Gastrocnemius medialis (tissue), 4 donors: ENCODE measurements at regions not wholly inside any gene's neighbourhood (a gene's known extent, or its start where the extent isn't known, plus 50 kb on each side); places are given as distances from the start of the nearest gene placed in this dataset.

ENCODE experiments used
- ATAC-seq, 2 donors: fragments of 150-250 bp; one replicate each; pipeline ENCODE4 v1.9.1; 2016
- DNase-seq, 2 donors: peaks; one replicate each; pipeline ENCODE4 v3.0.0-alpha.2; 2019
- H3K27ac ChIP-seq, 4 donors: fragments of 200-600 bp; sonication (generic); 1 replicate in 1 of 4; 2 replicates in 3 of 4; pipeline ENCODE4 v1.5.1; 2016 to 2018; ENCODE audit warnings: mild to moderate bottlenecking in 2 of 4, moderate library complexity in 1 of 4
- H3K27me3 ChIP-seq, 3 donors: fragments of 200-600 bp; sonication (generic) in 2 of 3; 1 replicate in 1 of 3; 2 replicates in 2 of 3; pipeline versions ENCODE4 v1.5.1 to v1.6.0; 2016 to 2019; ENCODE audit warnings: mild to moderate bottlenecking in 1 of 3, moderate library complexity in 1 of 3
- H3K36me3 ChIP-seq, 2 donors: fragments of 200-600 bp; sonication (generic) in 1 of 2; one replicate each; pipeline ENCODE4 v1.5.1; 2017 to 2018
- H3K4me1 ChIP-seq, 2 donors: fragments of 200-600 bp; sonication (generic) in 1 of 2; one replicate each; pipeline ENCODE4 v1.5.1; 2016 to 2017; ENCODE audit warnings: mild to moderate bottlenecking in 2 of 2
- H3K4me3 ChIP-seq, 4 donors: fragments of 200-600 bp; sonication (generic) in 3 of 4; 1 replicate in 1 of 4; 2 replicates in 3 of 4; pipeline ENCODE4 v1.5.1; 2016 to 2019; ENCODE audit warnings: mild to moderate bottlenecking in 2 of 4
- H3K9me3 ChIP-seq, 3 donors: fragments of 200-600 bp; sonication (generic) in 2 of 3; 1 replicate in 1 of 3; 2 replicates in 2 of 3; pipeline ENCODE4 v1.5.1; 2016 to 2019
- POLR2A ChIP-seq, 2 donors: fragments of 450-650 bp; IDR thresholded peaks; one replicate each; pipeline ENCODE4 v1.6.1; 2017; ENCODE audit warnings: antibody characterized with exemption in 2 of 2, mild to moderate bottlenecking in 2 of 2, moderate library complexity in 2 of 2
- in situ Hi-C, 4 donors: fragments of 200-750 bp; cut with MboI; loops; one replicate each; pipeline versions ENCODE4 v1.15.0 to v1.8.0; 2017; ENCODE audit warnings: low sequenced_read_pairs in 4 of 4
- intact Hi-C: fragments of 100-400 bp; cut with DNase I; formaldehyde crosslinking; loops from one replicate; pipeline ENCODE4 v1.15.1; 2023; ENCODE audit warnings: low total_unique reads
- TF ChIP-seq, protein P1 (sequence below), 5 experiments: fragments of 450-650 bp in 3 of 5; fragments of 200-600 bp in 2 of 5; sonication (generic) in 2 of 5; IDR thresholded peaks in 4 of 5; conservative IDR thresholded peaks in 1 of 5; 1 replicate in 4 of 5; 2 replicates in 1 of 5; pipeline ENCODE4 v1.5.1; 2016 to 2019; ENCODE audit warnings: antibody characterized with exemption in 5 of 5, mild to moderate bottlenecking in 3 of 5, moderate library complexity in 3 of 5

GRCh38 chr11:113593698-113594308 is 112.3 kb downstream of the TMPRSS5 start:
- H3K27ac ChIP-seq, result no peak overlapping the region
- in situ Hi-C loops (no loop called here), intact Hi-C loops (no loop called here)
- no peaks in the 10 kb centered on the region for H3K36me3 ChIP-seq
- H3K27me3 ChIP-seq, result no peaks in the 10 kb centered on the region
- H3K4me1 ChIP-seq, result no peaks in the 10 kb centered on the region
- ATAC-seq, result peak in 1 of 2 donors; percentile 91
- DNase-seq, result peak in 1 of 2 donors; percentile 43
- no peak for TF ChIP-seq POLR2A (IDR thresholded peaks at IDR 0.05)
- TF ChIP-seq, protein P1, sequence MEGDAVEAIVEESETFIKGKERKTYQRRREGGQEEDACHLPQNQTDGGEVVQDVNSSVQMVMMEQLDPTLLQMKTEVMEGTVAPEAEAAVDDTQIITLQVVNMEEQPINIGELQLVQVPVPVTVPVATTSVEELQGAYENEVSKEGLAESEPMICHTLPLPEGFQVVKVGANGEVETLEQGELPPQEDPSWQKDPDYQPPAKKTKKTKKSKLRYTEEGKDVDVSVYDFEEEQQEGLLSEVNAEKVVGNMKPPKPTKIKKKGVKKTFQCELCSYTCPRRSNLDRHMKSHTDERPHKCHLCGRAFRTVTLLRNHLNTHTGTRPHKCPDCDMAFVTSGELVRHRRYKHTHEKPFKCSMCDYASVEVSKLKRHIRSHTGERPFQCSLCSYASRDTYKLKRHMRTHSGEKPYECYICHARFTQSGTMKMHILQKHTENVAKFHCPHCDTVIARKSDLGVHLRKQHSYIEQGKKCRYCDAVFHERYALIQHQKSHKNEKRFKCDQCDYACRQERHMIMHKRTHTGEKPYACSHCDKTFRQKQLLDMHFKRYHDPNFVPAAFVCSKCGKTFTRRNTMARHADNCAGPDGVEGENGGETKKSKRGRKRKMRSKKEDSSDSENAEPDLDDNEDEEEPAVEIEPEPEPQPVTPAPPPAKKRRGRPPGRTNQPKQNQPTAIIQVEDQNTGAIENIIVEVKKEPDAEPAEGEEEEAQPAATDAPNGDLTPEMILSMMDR (IDR thresholded peaks at IDR 0.05 in 4 of 5, conservative IDR thresholded peaks at IDR 0.05 in 1 of 5), result no peak
- H3K4me3 ChIP-seq, result no peak overlapping the region
- H3K9me3 ChIP-seq, result no peaks in the 10 kb centered on the region

DNA sequence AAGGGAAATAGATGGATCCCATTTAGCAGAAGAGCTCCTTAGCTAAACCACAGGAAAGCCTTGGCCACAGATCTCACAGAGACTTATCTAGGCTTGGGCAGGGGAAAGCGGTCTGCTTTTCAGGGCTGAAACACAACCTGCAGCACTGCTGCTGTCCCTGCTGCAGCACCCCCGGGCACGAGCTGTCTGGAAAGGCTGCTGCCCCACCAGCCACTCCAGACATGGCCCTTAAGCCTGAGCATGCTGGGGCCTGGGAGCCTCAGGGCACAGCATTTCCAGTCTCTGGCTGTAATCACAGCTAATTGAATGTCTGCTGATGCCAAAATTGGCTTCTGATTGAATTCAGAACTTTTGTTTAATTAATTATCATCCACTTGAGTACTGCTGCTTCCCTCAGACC is 115.0 kb downstream of the TMPRSS5 start:
- DNase-seq, result no peak
- Histone ChIP-seq H3K9me3 (no peaks in the 10 kb centered on the region), H3K27ac (no peak overlapping the region), H3K36me3 (no peaks in the 10 kb centered on the region), H3K4me1 (no peaks in the 10 kb centered on the region), H3K4me3 (no peak overlapping the region), H3K27me3 (no peaks in the 10 kb centered on the region)
- intact Hi-C loops, result no loop called here
- no peak for ATAC-seq
- TF ChIP-seq POLR2A (IDR thresholded peaks at IDR 0.05), result no peak
- TF ChIP-seq, protein P1 (IDR thresholded peaks at IDR 0.05 in 4 of 5, conservative IDR thresholded peaks at IDR 0.05 in 1 of 5), result no peak
- in situ Hi-C loops, result no loop called here

- Histone ChIP-seq H3K4me3 (no peak overlapping the region), H3K9me3 (no peaks in the 10 kb centered on the region), H3K27ac (no peak overlapping the region), H3K4me1 (no peaks in the 10 kb centered on the region), H3K36me3 (no peaks in the 10 kb centered on the region), H3K27me3 (no peaks in the 10 kb centered on the region)
- ATAC-seq (no peak), DNase-seq (no peak)
- intact Hi-C loops, result no loop called here
- no peak for TF ChIP-seq POLR2A (IDR thresholded peaks at IDR 0.05)
- TF ChIP-seq, protein P1 (IDR thresholded peaks at IDR 0.05 in 4 of 5, conservative IDR thresholded peaks at IDR 0.05 in 1 of 5), result no peak
- in situ Hi-C loops, result no loop called here
These were observed 112.1 kb upstream of the DRD2 start for GRCh38 chr11:113587308-113587739.

DNA sequence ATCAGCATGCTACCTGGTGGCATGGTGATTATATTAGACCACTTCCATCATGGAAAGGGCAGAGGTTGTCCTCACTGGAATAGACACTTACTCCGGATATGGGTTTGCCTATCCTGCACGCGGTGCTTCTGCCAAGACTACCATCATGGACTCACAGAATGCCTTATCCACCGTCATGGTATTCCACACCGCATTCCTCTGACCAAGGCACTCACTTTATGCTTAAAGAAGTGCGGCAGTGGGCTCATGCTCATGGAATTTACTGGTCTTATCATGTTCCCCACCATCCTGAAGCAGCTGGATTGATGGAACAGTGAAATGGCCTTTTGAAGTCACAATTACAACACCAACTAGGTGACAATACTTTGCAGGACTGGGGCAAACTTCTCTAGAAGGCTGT is 109.2 kb upstream of the DRD2 start:
- TF ChIP-seq, protein P1 (IDR thresholded peaks at IDR 0.05 in 4 of 5, conservative IDR thresholded peaks at IDR 0.05 in 1 of 5), result no peak
- no peak for TF ChIP-seq POLR2A (IDR thresholded peaks at IDR 0.05)
- intact Hi-C loops, result no loop called here
- no peaks in the 10 kb centered on the region for H3K36me3 ChIP-seq

GRCh38 chr11:113581713-113582112 is 106.5 kb upstream of the DRD2 start:
- H3K4me1 ChIP-seq, result peaks cover 0 to 5% of the 10 kb centered on the region in 2 donors
- H3K27ac ChIP-seq, result no peak overlapping the region
- DNase-seq, result no peak
- H3K4me3 ChIP-seq, result no peak overlapping the region
- no peaks in the 10 kb centered on the region for H3K27me3 ChIP-seq
- TF ChIP-seq, protein P1 (IDR thresholded peaks at IDR 0.05 in 4 of 5, conservative IDR thresholded peaks at IDR 0.05 in 1 of 5), result no peak
- TF ChIP-seq POLR2A (IDR thresholded peaks at IDR 0.05), result no peak
- H3K36me3 ChIP-seq, result no peaks in the 10 kb centered on the region
- in situ Hi-C loops, result no loop called here
- intact Hi-C loops, result no loop called here
- peak; percentile 73 to 89 for ATAC-seq
- no peaks in the 10 kb centered on the region for H3K9me3 ChIP-seq

More for the DNA sequence above, 109.2 kb upstream of the DRD2 start:
- H3K4me3 ChIP-seq, result no peak overlapping the region
- in situ Hi-C loops, result no loop called here
- H3K4me1 ChIP-seq, result peaks cover 0 to 5% of the 10 kb centered on the region in 2 donors
- H3K27me3 ChIP-seq, result no peaks in the 10 kb centered on the region
- DNase-seq (no peak), ATAC-seq (no peak)
- no peak overlapping the region for H3K27ac ChIP-seq
- no peaks in the 10 kb centered on the region for H3K9me3 ChIP-seq
